ENCODE measurements at regions not wholly inside any gene's neighbourhood (a gene's known extent, or its start where the extent isn't known, plus 50 kb on each side); places are given as distances from the start of the nearest gene placed in this dataset.

DNA sequence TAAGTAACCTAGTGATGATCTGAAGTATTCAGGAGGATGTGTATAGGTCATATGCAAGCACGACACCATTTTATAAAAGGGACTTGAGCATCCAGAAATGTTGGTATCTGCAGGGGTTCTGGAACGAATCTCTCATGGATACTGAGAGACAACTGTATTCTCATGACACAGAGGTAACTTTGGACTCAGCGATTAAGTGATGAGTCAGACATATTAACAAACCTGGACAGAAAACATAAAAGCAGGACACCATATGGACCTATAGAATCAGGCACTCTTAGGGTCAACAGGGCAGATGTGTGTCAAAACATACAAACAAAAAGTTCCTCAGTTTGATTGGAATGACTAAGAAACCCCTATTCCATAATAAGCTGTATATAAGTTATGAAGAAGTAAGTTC lies 248.1 kb downstream of the ANKRD7 start:
- TF ChIP-seq POLR2A (IDR thresholded peaks at IDR 0.05; ENCODE audit: low read depth, low read length) (no peak), POLR2AphosphoS5 (IDR thresholded peaks at IDR 0.05; ENCODE audit: low read depth, low read length) (no peak)

Measured in GM12892 (cell line).